ENCODE measurements at regions not wholly inside any gene's neighbourhood (a gene's known extent, or its start where the extent isn't known, plus 50 kb on each side); places are given as distances from the start of the nearest gene placed in this dataset.

DNA sequence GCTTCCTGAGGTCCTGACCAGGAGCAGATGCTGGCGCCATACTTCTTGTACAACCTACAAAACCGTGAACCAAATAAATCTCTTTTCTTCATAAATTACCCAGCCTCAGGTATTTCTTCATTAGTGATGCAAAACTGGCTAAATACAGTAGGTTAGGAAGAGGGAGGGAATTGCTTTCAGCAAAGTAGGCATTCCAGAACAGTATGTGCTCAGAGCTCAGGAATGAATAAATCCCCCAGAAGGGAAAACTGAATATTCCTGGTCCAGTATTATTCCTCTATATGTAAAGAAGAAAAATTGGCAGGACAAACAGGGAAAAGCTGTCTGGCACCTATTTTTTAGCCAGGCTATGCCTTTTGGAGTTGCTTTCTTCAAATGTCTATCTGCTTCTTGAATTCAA, 577.1 kb downstream of the PSAT1 start:
- Histone ChIP-seq H3K36me3 (ENCODE audit: control insufficient read depth, insufficient read depth, low read length) (no peaks in the 10 kb centered on the region), H3K4me3 (ENCODE audit: low read depth, low read length) (no peak overlapping the region), H3K27me3 (ENCODE audit: control insufficient read depth, insufficient read depth, low read length) (no peaks in the 10 kb centered on the region), H3K9ac (ENCODE audit: low read length) (no peak overlapping the region), H3K4me1 (ENCODE audit: control insufficient read depth, insufficient read depth, low read length) (no peaks in the 10 kb centered on the region), H3K9me3 (ENCODE audit: control insufficient read depth, insufficient read depth, low read depth, low read length) (no peaks in the 10 kb centered on the region), H3K27ac (ENCODE audit: low read depth, low read length) (no peak overlapping the region)

DNA sequence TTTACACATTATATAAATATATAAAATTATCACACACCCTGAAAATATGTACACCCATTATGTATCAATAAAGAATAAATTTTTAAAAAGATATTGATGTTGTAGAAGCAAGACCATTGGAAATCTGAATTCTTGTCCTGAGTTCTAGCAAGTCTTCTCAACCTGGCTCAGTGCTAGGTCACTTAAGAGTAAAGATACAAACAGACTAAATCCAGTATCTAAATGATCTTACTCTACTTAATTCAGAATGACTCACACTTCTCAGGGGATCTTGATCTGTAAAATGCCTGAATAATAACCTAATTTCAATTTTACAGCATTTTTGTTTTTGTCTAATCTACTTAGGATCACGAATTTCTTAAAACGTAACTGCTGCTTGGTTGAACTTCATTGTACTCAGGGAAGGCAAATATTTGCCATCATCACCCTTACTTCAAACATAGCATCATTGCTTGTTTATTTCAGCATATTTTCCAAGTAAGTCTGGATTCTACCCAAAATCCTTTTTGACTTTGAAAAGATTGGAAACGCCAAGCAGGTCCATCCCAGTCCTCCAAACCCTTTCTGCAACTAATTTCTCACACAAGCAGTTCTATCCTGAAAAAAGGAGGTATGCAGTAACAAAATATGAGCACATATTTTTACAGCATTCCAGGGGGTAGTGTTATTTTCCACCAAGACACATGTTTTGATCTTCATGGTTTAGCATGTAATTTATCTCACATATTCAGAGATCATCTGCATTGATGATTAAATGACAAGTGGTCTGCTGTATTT, 582.6 kb downstream of the PSAT1 start:
- H3K9me3 ChIP-seq (ENCODE audit: control insufficient read depth, insufficient read depth, low read depth, low read length), result no peaks in the 10 kb centered on the region
- no peaks in the 10 kb centered on the region for H3K4me1 ChIP-seq (ENCODE audit: control insufficient read depth, insufficient read depth, low read length)
- H3K36me3 ChIP-seq (ENCODE audit: control insufficient read depth, insufficient read depth, low read length), result no peaks in the 10 kb centered on the region
- no peak overlapping the region for H3K27ac ChIP-seq (ENCODE audit: low read depth, low read length)
- no peak overlapping the region for H3K4me3 ChIP-seq (ENCODE audit: low read depth, low read length)
- H3K9ac ChIP-seq (ENCODE audit: low read length), result no peak overlapping the region
- no peaks in the 10 kb centered on the region for H3K27me3 ChIP-seq (ENCODE audit: control insufficient read depth, insufficient read depth, low read length)

DNA sequence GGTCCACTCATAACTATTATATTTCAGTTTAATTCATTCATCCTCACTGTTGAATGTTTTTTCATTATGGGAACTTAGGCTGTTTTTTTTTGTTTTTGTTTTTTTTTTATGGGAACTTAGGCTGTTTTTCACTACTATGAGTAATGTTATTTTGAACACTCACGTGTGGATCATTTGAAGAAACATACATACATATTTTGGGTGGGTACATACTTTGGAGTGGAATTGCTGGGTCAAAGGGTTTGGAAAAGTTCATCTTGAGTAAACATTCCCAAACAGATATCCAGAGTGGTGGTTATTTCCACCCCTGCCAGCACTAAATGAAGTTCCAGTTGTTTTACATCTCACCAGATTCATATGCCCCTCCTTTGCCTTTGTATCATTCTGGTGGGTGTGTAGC, 584.4 kb downstream of the PSAT1 start:
- Histone ChIP-seq H3K36me3 (ENCODE audit: control insufficient read depth, insufficient read depth, low read length) (no peaks in the 10 kb centered on the region), H3K9me3 (ENCODE audit: control insufficient read depth, insufficient read depth, low read depth, low read length) (no peaks in the 10 kb centered on the region), H3K4me3 (ENCODE audit: low read depth, low read length) (no peak overlapping the region), H3K9ac (ENCODE audit: low read length) (no peak overlapping the region), H3K27ac (ENCODE audit: low read depth, low read length) (no peak overlapping the region), H3K4me1 (ENCODE audit: control insufficient read depth, insufficient read depth, low read length) (no peaks in the 10 kb centered on the region), H3K27me3 (ENCODE audit: control insufficient read depth, insufficient read depth, low read length) (no peaks in the 10 kb centered on the region)

DNA sequence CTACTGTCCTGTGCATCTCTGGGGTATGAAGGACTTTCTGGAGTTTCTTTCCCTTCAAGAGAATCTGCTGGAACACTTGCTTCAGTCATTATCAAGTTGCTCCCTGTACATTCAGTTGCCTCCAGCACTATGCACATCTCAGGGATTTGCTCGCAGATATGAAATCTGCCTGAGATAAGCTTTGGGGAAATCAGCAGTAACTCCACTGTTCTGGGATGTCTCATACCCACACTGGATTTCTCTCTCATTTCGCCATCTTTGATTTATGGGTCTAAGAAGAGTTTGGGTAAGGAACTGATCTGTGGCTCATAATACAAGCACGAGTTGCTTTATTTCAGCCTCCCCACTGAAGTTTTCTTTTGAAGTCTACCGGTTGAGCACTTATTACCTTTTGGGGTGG, 585.6 kb downstream of the PSAT1 start:
- Histone ChIP-seq H3K4me1 (ENCODE audit: control insufficient read depth, insufficient read depth, low read length) (no peaks in the 10 kb centered on the region), H3K36me3 (ENCODE audit: control insufficient read depth, insufficient read depth, low read length) (no peaks in the 10 kb centered on the region), H3K9me3 (ENCODE audit: control insufficient read depth, insufficient read depth, low read depth, low read length) (no peaks in the 10 kb centered on the region), H3K4me3 (ENCODE audit: low read depth, low read length) (no peak overlapping the region), H3K9ac (ENCODE audit: low read length) (no peak overlapping the region), H3K27me3 (ENCODE audit: control insufficient read depth, insufficient read depth, low read length) (no peaks in the 10 kb centered on the region), H3K27ac (ENCODE audit: low read depth, low read length) (no peak overlapping the region)

DNA sequence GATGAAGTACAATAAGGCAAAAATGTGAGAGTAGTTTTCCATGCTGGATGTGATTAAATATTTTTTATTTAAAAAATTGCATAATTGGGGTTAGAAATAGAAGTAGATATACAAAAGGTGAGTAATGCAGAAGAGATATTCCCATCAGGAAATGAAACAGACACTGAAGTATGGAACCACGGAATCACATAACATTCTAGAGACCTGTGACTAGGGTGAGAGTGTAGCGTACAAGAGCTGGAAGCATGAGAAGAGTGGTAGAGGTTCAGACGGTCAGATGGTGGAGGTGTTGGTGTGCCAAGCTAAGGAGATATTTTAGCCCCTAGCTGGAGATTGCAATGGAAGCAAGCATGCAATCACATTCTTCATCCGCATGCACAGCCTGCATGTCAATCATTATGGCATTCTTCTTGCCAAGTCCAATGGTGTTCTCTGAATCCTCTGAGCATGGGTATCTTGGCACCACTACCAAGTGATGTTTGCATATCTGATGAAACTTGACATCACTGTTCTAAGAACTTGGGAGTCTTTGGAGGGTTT, 587.8 kb downstream of the PSAT1 start:
- Histone ChIP-seq H3K4me3 (ENCODE audit: low read depth, low read length) (no peak overlapping the region), H3K36me3 (ENCODE audit: control insufficient read depth, insufficient read depth, low read length) (no peaks in the 10 kb centered on the region), H3K9me3 (ENCODE audit: control insufficient read depth, insufficient read depth, low read depth, low read length) (0 out of 2 replicates have a peak, but pooled peaks cover under 1% of the 10 kb centered on the region), H3K27ac (ENCODE audit: low read depth, low read length) (no peak overlapping the region), H3K27me3 (ENCODE audit: control insufficient read depth, insufficient read depth, low read length) (no peaks in the 10 kb centered on the region), H3K4me1 (ENCODE audit: control insufficient read depth, insufficient read depth, low read length) (no peaks in the 10 kb centered on the region), H3K9ac (ENCODE audit: low read length) (no peak overlapping the region)

DNA sequence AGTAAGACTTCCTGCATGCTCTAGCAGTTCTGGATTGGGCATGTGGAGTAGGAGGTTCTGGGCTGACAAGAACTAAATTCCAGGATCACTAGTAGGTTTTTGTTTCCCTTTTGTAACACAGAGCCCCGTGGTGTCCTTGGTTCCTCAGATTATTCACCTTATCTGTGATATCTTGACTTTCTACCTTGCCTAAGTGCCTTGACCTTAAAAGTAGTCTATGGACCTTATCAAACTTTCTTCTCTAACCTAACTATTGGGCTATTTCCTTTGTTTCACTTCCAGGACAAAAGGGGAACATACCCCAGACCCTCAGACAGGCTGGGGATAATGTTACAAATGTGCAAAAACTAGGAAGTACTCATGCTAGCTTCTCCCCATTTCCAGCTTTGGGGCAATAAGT, 595.3 kb downstream of the PSAT1 start:
- no peak overlapping the region for H3K9ac ChIP-seq (ENCODE audit: low read length)
- H3K4me3 ChIP-seq (ENCODE audit: low read depth, low read length), result no peak overlapping the region
- no peaks in the 10 kb centered on the region for H3K4me1 ChIP-seq (ENCODE audit: control insufficient read depth, insufficient read depth, low read length)
- H3K27me3 ChIP-seq (ENCODE audit: control insufficient read depth, insufficient read depth, low read length), result no peaks in the 10 kb centered on the region
- no peak overlapping the region for H3K27ac ChIP-seq (ENCODE audit: low read depth, low read length)
- H3K36me3 ChIP-seq (ENCODE audit: control insufficient read depth, insufficient read depth, low read length), result no peaks in the 10 kb centered on the region
- peaks cover 15% of the 10 kb centered on the region for H3K9me3 ChIP-seq (ENCODE audit: control insufficient read depth, insufficient read depth, low read depth, low read length)

DNA sequence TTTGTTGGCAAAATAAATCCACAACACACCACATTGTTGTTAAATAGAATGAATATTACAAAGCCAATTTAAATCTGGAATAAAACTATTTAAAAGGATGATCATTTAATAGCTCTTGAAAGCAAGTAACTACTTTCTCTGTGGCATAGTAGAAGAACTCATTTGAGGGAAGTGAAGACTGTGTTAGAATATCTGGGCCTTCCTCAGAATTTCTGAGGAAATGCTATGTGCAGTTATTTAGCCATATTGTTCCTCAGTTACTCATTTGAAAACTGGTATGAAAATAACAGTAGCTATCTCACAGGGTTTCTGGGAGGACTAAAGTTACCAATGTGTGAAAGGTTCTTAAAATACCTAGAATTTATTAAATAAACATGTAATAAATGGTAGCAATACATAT, 595.8 kb downstream of the PSAT1 start:
- Histone ChIP-seq H3K27me3 (ENCODE audit: control insufficient read depth, insufficient read depth, low read length) (no peaks in the 10 kb centered on the region), H3K36me3 (ENCODE audit: control insufficient read depth, insufficient read depth, low read length) (no peaks in the 10 kb centered on the region), H3K4me3 (ENCODE audit: low read depth, low read length) (no peak overlapping the region), H3K27ac (ENCODE audit: low read depth, low read length) (no peak overlapping the region), H3K9ac (ENCODE audit: low read length) (no peak overlapping the region), H3K9me3 (ENCODE audit: control insufficient read depth, insufficient read depth, low read depth, low read length) (peaks cover 15% of the 10 kb centered on the region), H3K4me1 (ENCODE audit: control insufficient read depth, insufficient read depth, low read length) (no peaks in the 10 kb centered on the region)

DNA sequence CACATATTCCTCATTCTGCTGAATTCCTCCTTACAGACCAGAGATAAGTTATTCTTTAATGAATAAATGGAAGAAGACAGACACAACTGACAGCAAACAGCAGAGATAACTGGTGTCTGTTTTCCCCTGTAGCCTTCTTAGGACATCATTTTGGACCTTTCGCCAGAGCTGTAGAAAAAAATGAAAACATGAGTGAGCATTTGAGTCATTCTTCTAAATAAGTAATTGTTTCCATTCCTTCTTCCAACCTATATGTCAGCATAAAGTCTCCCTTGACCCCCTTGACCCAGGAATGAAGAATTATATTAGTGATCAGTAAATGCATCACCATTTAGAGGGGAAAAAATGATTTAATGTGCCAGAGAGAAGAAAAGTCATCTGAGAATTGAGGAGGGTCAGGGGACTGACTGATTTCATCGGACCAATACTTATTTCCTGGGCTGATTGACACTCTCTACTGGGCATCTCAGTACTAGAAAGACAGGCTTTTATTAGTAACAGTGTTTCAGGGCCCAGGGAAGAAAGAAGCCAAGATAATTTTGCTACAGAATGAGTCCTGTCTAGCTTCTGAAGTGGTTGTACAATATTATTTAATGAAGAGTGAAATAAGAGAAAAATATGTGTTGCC, 597.0 kb downstream of the PSAT1 start:
- H3K4me1 ChIP-seq (ENCODE audit: control insufficient read depth, insufficient read depth, low read length), result no peaks in the 10 kb centered on the region
- H3K4me3 ChIP-seq (ENCODE audit: low read depth, low read length), result no peak overlapping the region
- no peaks in the 10 kb centered on the region for H3K36me3 ChIP-seq (ENCODE audit: control insufficient read depth, insufficient read depth, low read length)
- no peak overlapping the region for H3K27ac ChIP-seq (ENCODE audit: low read depth, low read length)
- no peak overlapping the region for H3K9ac ChIP-seq (ENCODE audit: low read length)
- peaks cover 15% of the 10 kb centered on the region for H3K9me3 ChIP-seq (ENCODE audit: control insufficient read depth, insufficient read depth, low read depth, low read length)
- no peaks in the 10 kb centered on the region for H3K27me3 ChIP-seq (ENCODE audit: control insufficient read depth, insufficient read depth, low read length)

DNA sequence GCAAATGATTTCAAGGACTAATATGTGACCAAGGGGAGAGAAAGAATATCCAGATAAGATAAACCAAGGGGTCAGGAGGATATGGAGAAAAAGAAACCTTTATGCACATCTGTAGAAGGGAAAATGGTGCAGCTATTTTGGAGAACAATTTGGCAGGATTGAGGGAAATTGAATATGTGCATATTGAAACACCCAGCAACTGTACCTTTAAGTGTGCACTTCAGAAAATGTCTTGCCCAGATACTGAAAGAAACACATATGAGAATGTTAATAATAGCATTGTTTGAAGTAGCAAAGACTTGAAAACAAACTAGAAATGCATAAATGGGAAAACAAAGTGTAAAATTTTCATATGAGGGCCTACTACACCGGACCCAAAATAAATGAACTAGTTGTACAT, 599.6 kb downstream of the PSAT1 start:
- peaks cover under 1% of the 10 kb centered on the region; the same call in 1 of the 2 replicates for H3K9me3 ChIP-seq (ENCODE audit: control insufficient read depth, insufficient read depth, low read depth, low read length)
- no peaks in the 10 kb centered on the region for H3K4me1 ChIP-seq (ENCODE audit: control insufficient read depth, insufficient read depth, low read length)
- no peak overlapping the region for H3K4me3 ChIP-seq (ENCODE audit: low read depth, low read length)
- H3K27ac ChIP-seq (ENCODE audit: low read depth, low read length), result no peak overlapping the region
- H3K9ac ChIP-seq (ENCODE audit: low read length), result no peak overlapping the region
- no peaks in the 10 kb centered on the region for H3K27me3 ChIP-seq (ENCODE audit: control insufficient read depth, insufficient read depth, low read length)
- H3K36me3 ChIP-seq (ENCODE audit: control insufficient read depth, insufficient read depth, low read length), result no peaks in the 10 kb centered on the region

DNA sequence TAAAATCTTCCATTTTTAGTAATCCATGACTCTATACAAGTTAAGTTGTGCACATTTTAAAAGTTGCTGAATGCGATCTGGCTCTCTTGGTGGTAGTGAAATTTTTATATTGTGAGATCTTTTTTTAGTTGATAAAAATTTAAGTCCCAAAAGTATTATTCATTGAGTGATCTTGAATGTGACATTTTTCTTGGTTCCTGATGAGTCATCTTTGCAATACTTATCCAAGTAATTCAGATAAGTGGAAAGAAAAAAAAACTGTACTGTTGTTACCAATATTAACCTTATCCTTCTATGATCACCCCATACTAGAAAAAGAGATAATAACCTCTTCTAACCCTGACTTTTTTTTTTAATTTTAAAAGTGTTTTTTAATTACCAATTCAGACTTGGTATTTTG, 601.3 kb downstream of the PSAT1 start:
- no peak overlapping the region for H3K4me3 ChIP-seq (ENCODE audit: low read depth, low read length)
- H3K36me3 ChIP-seq (ENCODE audit: control insufficient read depth, insufficient read depth, low read length), result no peaks in the 10 kb centered on the region
- no peaks in the 10 kb centered on the region for H3K27me3 ChIP-seq (ENCODE audit: control insufficient read depth, insufficient read depth, low read length)
- no peak overlapping the region for H3K9ac ChIP-seq (ENCODE audit: low read length)
- H3K9me3 ChIP-seq (ENCODE audit: control insufficient read depth, insufficient read depth, low read depth, low read length), result no peaks in the 10 kb centered on the region
- H3K27ac ChIP-seq (ENCODE audit: low read depth, low read length), result no peak overlapping the region
- H3K4me1 ChIP-seq (ENCODE audit: control insufficient read depth, insufficient read depth, low read length), result no peaks in the 10 kb centered on the region

DNA sequence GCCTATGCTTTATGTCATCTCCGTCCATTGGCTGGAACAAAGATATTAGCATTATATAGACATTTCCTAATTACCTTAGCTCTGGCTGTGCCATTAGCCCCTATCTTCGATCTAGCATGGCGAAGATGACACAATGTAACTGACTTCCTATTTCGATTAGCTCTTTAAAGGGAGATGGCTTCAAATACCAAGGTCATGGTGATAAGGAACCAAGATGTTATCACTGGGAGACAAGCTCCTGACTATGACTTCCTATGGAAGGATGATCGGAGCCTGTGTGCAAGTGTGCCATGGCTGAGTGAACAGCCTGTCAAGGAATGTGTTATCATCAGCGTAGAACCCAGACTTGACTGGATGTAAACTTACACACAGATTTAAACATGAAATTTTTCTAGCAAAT, 602.1 kb downstream of the PSAT1 start:
- Histone ChIP-seq H3K36me3 (ENCODE audit: control insufficient read depth, insufficient read depth, low read length) (no peaks in the 10 kb centered on the region), H3K9me3 (ENCODE audit: control insufficient read depth, insufficient read depth, low read depth, low read length) (no peaks in the 10 kb centered on the region), H3K27me3 (ENCODE audit: control insufficient read depth, insufficient read depth, low read length) (no peaks in the 10 kb centered on the region), H3K27ac (ENCODE audit: low read depth, low read length) (no peak overlapping the region), H3K4me3 (ENCODE audit: low read depth, low read length) (no peak overlapping the region), H3K9ac (ENCODE audit: low read length) (no peak overlapping the region), H3K4me1 (ENCODE audit: control insufficient read depth, insufficient read depth, low read length) (no peaks in the 10 kb centered on the region)
